Heart left ventricle (tissue), 16 donors: ENCODE measurements at regions not wholly inside any gene's neighbourhood (a gene's known extent, or its start where the extent isn't known, plus 50 kb on each side); places are given as distances from the start of the nearest gene placed in this dataset.

ENCODE experiments used
- ATAC-seq, 4 donors: fragments of 200-7000 bp; cut with Tn5 transposase; one replicate each; pipeline ENCODE4 v1.9.1; 2020 to 2022; ENCODE audit warnings: moderate library complexity in 4 of 4, mild to moderate bottlenecking in 3 of 4, moderate number of reproducible peaks in 1 of 4
- DNase-seq, 5 donors: peaks; one replicate each; pipeline ENCODE4 v3.0.0-alpha.2; 2020
- H3K27ac ChIP-seq, 12 donors: fragments of 200-600 bp; sonication (generic) in 4 of 12; one replicate each; pipeline versions ENCODE4 v1.5.0 to v1.8.0; 2016 to 2022; ENCODE audit warnings: mild to moderate bottlenecking in 2 of 12
- H3K27me3 ChIP-seq, 9 donors: fragments of 200-600 bp; sonication (generic) in 2 of 9; one replicate each; pipeline versions ENCODE4 v1.5.1 to v1.8.0; 2016 to 2022; ENCODE audit warnings: mild to moderate bottlenecking in 3 of 9
- H3K36me3 ChIP-seq, 9 donors: fragments of 200-600 bp; sonication (generic) in 2 of 9; one replicate each; pipeline versions ENCODE4 v1.5.0 to v1.8.0; 2018 to 2022; ENCODE audit warnings: mild to moderate bottlenecking in 2 of 9
- H3K4me1 ChIP-seq, 12 donors: fragments of 200-600 bp; sonication (generic) in 4 of 12; one replicate each; pipeline versions ENCODE4 v1.5.0 to v1.8.0; 2016 to 2022; ENCODE audit warnings: mild to moderate bottlenecking in 3 of 12
- H3K4me3 ChIP-seq, 12 donors: fragments of 200-600 bp; sonication (generic) in 4 of 12; one replicate each; pipeline versions ENCODE4 v1.5.0 to v1.8.0; 2017 to 2022; ENCODE audit warnings: mild to moderate bottlenecking in 9 of 12, moderate library complexity in 4 of 12
- H3K9me3 ChIP-seq, 12 donors: fragments of 200-600 bp; sonication (generic) in 4 of 12; one replicate each; pipeline versions ENCODE4 v1.5.0 to v1.8.0; 2016 to 2022; ENCODE audit warnings: mild to moderate bottlenecking in 1 of 12
- POLR2A ChIP-seq, 2 donors: fragments of 450-650 bp; IDR thresholded peaks; one replicate each; pipeline ENCODE4 v1.6.1; 2017; ENCODE audit warnings: antibody characterized with exemption in 2 of 2, mild to moderate bottlenecking in 2 of 2, moderate library complexity in 2 of 2
- WGBS, 4 donors: extraction: QIAGEN DNeasy Blood & Tissue Kit in 2 of 4; methylation state at CpG; one replicate each; pipeline versions ENCODE4 v1.1.5 to v1.1.7; 2013 to 2018; 5-methylcytosine and 5-hydroxymethylcytosine counted together
- intact Hi-C, 10 donors: fragments of 100-400 bp; cut with DNase I; formaldehyde crosslinking; loops; one replicate each; pipeline versions ENCODE4 v1.11.1 to v1.14.2; 2022
- TF ChIP-seq, protein P1 (sequence below), 12 donors: fragments of 200-600 bp; sonication (generic) in 4 of 12; IDR thresholded peaks; one replicate each; pipeline versions ENCODE4 v1.5.0 to v1.8.0; 2018 to 2022; ENCODE audit warnings: antibody characterized with exemption in 12 of 12, mild to moderate bottlenecking in 5 of 12
- donor health status: ischemic (EF 13 %, LVEDD 7.1; RV severe dilation, severe dysfunction).
- donor health status: healthy with polysubstance abuse.
- donor health status: DM: no; HTN: yes; CAD: no.
- donor health status: DM: no; HTN: no; CAD: no.
- donor health status: ischemic (EF 25% LVEDD 6.9; RV normal size, moderate dysfunction).
- donor health status: ischemic (EF 25% LVEDD 5.7; RV mildly dilated, moderate dysfunction).
- donor health status: healthy.
- donor health status: DM: yes; HTN: yes; CAD: no.
- donor health status: ischemic (EF 35%, LVEDD 5.7; RV mildly dilated, moderate dysfunction).
- donor health status: nonischemic (EF 11% LVEDD 7.7; RV severe dilation, severe dysfunction).
- donor health status: DM: yes; HTN: yes; CAD: no.
- donor health status: PGD.
- donor health status: ischemic (EF 29% LVEDD 5.4; RV normal size, mild dysfunction).
- donor health status: nonischemic (EF 23%, LVEDD 6.1; RV moderate dilation, normal function).

DNA sequence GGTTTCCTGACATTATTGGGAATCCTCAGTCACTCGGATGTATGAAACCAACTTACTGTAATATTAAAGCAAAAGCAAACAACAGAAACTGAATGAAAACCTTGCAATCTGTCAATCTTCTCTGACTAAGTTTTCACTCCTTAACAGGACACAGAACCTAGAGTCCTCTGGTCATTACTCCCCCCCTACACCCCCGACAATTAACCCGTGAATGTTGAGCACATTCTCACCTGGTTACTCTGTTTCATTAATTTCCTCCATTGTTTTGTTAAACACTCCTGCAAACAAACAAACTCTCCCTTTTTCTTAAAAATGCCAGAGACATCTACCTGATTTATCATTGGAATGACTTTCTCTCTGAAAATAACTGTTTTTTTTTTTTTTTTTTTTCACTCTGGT, 469.0 kb upstream of the PRKX start:
- intact Hi-C loops = no loop called here
- 57 to 71% (median 64%) methylated on average over 3 of the region's 3 CpGs for WGBS, 4 donors

DNA sequence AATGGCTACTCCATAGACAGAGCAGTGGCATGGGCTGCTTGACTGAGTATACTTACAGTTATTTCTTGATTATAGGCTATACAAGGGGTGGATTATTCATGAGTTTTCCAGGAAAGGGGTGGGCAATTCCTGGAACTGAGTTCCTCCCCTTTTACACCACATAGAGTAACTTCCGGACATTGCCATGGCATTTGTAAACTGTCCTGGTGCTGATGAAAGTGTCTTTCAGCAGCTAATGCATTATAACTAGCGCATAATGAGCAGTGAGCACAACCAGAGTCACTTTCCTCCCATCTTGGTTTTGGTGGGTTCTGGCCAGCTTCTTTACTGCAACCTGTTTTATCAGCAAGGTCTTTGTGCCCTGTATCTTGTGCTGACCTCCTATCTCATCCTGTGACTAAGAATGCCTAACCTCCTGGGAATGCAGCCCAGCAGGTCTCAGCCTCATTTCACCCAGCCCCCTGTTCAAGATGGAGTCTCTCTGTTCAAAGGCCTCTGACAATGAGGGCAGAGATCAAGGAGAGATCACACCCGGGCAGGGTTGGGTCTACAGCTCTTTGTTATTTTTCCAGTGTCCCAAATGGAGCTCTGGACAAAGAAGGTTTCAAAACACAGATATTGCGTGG, 468.4 kb upstream of the PRKX start:
- no peak for DNase-seq
- 43 to 66% (median 46%) methylated on average over 4 of the region's 4 CpGs for WGBS, 4 donors
- H3K4me3 ChIP-seq = no peak overlapping the region
- no peaks in the 10 kb centered on the region for H3K27me3 ChIP-seq
- intact Hi-C loops = no loop called here
- ATAC-seq = no peak
- no peaks in the 10 kb centered on the region for H3K36me3 ChIP-seq
- H3K4me1 ChIP-seq = no peaks in the 10 kb centered on the region
- no peaks in the 10 kb centered on the region for H3K9me3 ChIP-seq
- no peak for TF ChIP-seq POLR2A (IDR thresholded peaks at IDR 0.05)
- TF ChIP-seq, protein P1, sequence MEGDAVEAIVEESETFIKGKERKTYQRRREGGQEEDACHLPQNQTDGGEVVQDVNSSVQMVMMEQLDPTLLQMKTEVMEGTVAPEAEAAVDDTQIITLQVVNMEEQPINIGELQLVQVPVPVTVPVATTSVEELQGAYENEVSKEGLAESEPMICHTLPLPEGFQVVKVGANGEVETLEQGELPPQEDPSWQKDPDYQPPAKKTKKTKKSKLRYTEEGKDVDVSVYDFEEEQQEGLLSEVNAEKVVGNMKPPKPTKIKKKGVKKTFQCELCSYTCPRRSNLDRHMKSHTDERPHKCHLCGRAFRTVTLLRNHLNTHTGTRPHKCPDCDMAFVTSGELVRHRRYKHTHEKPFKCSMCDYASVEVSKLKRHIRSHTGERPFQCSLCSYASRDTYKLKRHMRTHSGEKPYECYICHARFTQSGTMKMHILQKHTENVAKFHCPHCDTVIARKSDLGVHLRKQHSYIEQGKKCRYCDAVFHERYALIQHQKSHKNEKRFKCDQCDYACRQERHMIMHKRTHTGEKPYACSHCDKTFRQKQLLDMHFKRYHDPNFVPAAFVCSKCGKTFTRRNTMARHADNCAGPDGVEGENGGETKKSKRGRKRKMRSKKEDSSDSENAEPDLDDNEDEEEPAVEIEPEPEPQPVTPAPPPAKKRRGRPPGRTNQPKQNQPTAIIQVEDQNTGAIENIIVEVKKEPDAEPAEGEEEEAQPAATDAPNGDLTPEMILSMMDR (IDR thresholded peaks at IDR 0.05) = no peak
- H3K27ac ChIP-seq = no peak overlapping the region

More for the DNA sequence above, 469.0 kb upstream of the PRKX start:
- Histone ChIP-seq H3K27ac (no peak overlapping the region), H3K4me3 (no peak overlapping the region), H3K27me3 (no peaks in the 10 kb centered on the region), H3K36me3 (no peaks in the 10 kb centered on the region), H3K9me3 (no peaks in the 10 kb centered on the region), H3K4me1 (no peaks in the 10 kb centered on the region)
- ATAC-seq (no peak), DNase-seq (no peak)
- TF ChIP-seq, protein P1 (IDR thresholded peaks at IDR 0.05) = no peak
- no peak for TF ChIP-seq POLR2A (IDR thresholded peaks at IDR 0.05)

DNA sequence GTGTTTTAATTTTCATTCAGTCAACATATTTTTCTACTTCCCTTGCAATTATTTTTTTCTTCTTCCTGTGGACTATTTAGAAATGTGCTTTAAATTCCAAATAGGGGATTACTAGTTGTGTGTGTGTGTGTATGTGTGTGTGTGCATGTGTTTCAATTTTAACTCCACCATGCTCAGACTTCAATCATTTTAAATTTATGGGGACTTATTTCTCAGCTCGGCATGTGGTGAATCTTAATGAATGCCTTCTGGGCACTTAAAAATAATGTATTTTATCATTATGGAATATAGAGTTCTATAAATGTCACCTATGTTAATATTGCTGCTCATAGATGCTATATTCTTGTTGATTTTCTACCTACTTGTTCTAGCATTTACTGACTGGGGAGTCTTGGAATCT, 465.6 kb upstream of the PRKX start:
- intact Hi-C loops = no loop called here
- 70 to 84% (median 78%) methylated on average over 1 of the region's 1 CpG for WGBS, 4 donors
- Histone ChIP-seq H3K4me3 (no peak overlapping the region), H3K27me3 (no peaks in the 10 kb centered on the region), H3K9me3 (no peaks in the 10 kb centered on the region), H3K36me3 (no peaks in the 10 kb centered on the region), H3K4me1 (no peaks in the 10 kb centered on the region), H3K27ac (no peak overlapping the region)
- ATAC-seq (no peak), DNase-seq (no peak)
- no peak for TF ChIP-seq POLR2A (IDR thresholded peaks at IDR 0.05)
- TF ChIP-seq, protein P1 (IDR thresholded peaks at IDR 0.05) = no peak

DNA sequence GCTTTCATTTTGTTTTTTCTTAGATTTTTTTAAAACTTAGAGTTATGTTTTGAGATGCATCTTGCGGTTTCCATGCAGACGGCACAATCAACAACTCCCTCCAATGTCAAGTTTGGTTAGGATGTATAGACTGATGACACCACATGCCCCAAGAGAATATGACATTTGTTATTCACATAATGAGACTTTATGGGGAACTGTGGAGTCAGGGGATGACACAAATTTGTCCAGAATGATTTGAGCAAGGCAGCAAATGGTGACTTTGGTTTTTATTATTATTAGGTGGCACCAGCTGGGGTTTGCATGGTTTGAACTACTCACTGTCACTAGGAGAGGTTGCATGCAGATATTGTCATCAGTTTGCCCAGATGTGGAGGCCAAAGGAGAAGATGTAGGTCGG, 461.8 kb upstream of the PRKX start:
- intact Hi-C loops = no loop called here
- 73 to 89% (median 81%) methylated on average over 3 of the region's 3 CpGs for WGBS, 4 donors
- no peak for ATAC-seq

More for the DNA sequence above, 461.8 kb upstream of the PRKX start:
- Histone ChIP-seq H3K9me3 (no peaks in the 10 kb centered on the region), H3K4me1 (no peaks in the 10 kb centered on the region), H3K36me3 (no peaks in the 10 kb centered on the region), H3K27ac (no peak overlapping the region), H3K27me3 (no peaks in the 10 kb centered on the region), H3K4me3 (no peak overlapping the region)
- TF ChIP-seq, protein P1 (IDR thresholded peaks at IDR 0.05) = no peak
- no peak for TF ChIP-seq POLR2A (IDR thresholded peaks at IDR 0.05)
- DNase-seq = no peak
